ENCODE measurements at regions not wholly inside any gene's neighbourhood (a gene's known extent, or its start where the extent isn't known, plus 50 kb on each side); places are given as distances from the start of the nearest gene placed in this dataset.

- DNase-seq (ENCODE audit: low read depth) = no peak
Measured at GRCh38 chr4:19999276-19999675, 252.4 kb upstream of the SLIT2 start.

GRCh38 chr4:19993242-19993641 lies 258.5 kb upstream of the SLIT2 start:
- DNase-seq (ENCODE audit: low read depth) = no peak

DNA sequence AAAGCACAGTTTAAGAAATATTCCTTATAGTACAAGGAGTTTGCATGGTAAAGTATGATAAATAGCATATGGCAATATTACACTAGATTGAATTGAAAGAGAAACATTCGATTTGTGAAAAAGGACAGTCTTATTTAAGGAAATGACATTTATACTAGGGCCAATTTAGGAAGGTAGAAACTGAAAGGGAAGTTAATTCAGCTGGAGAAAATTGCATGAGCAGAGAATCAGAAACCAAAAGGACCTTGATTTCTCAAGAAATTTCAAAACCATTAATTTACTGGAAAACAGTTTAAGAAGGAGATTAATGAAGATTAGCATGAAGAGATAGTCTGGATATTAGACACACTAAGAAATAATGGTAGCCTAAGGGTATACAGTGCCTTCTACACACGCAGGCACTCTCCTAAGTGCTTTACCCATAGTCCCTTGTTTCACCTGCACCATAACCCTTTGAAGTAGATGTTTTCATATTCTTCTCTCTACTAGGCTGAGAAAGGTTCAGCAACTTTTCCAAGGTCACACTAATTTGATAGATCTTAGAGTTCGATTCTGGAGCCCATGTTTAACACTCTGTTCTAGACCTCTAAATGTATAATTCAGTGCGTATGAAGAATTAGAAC lies 259.1 kb upstream of the SLIT2 start:
- no peak for DNase-seq (ENCODE audit: low read depth)

DNA sequence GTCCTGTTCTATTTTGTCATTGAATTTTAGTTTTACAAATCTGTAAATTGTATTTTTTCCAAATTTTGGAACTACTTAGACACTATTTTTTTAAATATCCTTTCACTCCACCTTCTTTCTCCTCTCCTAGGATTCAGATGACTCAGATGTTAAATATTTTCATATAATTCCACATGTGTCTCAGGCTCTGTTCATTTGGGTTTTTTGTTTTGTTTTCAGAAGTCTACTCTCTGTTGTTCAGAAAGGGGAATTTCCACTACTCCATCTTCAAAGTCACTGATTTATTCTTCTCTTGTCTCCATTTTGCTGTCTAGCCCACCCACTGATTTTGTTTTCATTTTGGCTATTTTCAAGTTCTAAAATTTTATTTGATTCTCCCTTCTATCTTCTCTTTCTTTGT lies 264.0 kb upstream of the SLIT2 start:
- no peak for DNase-seq (ENCODE audit: low read depth)

DNA sequence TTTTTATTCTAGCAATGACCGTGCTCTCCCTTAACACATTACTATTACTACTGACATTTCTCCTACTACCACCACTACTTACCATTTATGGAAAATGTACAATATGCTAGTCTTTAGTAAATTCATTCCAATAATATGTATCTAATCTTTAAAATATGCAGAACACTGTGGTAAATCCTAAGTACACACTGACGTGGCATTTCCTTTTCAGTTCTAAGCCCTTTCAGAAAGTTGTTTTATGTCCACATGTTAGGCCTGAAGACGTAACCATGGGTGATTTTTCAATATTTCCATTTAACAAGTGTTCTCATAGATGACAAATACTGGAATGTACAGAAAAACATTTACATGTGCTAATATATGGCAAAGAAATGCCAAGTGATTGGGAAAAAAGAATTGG lies 268.6 kb upstream of the SLIT2 start:
- no peak for DNase-seq (ENCODE audit: low read depth)

- DNase-seq (ENCODE audit: low read depth) = no peak
Measured at GRCh38 chr4:19982556-19982955, 269.1 kb upstream of the SLIT2 start.

- DNase-seq (ENCODE audit: low read depth) = no peak
Measured at GRCh38 chr4:19971829-19972228, 279.9 kb upstream of the SLIT2 start.

GRCh38 chr4:19969492-19969891 lies 282.2 kb upstream of the SLIT2 start:
- no peak for DNase-seq (ENCODE audit: low read depth)

DNA sequence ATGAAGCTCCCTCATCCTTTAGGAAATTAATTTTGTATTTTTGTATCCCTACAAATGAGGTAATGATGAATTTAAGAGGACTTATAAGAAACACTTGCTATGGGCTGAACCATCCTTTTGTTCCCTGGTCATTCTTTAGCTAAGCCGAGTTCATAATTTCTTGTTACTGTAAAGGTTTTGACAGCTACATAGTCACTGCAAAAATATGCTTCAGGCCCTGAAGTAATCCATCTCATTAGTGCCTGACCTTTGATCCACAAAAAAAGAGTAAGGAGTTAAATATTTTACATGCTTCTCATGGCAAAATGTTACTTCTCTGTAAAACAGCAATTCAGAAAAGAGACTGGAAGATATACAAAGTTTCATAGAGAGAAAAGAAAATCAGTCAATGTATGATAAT lies 290.6 kb upstream of the SLIT2 start:
- DNase-seq (ENCODE audit: low read depth) = no peak

GRCh38 chr4:19958848-19959247 lies 292.9 kb upstream of the SLIT2 start:
- no peak for DNase-seq (ENCODE audit: low read depth)

DNA sequence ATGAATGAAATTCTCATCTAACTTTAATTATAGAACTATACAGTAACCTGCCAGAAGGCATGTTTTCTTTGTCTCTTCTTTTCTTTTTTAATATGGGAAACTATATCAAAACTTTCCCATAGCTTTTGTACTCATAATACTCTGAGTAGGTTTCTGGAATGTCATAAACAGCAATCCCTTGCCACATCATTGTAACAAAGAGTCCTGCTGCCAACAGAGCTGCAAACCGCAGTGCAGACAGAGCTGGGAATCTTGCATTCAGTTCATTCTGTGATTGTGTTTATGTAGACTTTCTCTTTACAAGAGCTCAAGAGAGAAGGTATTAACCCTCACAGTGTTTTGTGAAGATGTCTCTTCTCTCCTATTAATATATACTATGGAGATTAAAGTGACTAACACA lies 304.4 kb upstream of the SLIT2 start:
- no peak for DNase-seq (ENCODE audit: low read depth)

DNA sequence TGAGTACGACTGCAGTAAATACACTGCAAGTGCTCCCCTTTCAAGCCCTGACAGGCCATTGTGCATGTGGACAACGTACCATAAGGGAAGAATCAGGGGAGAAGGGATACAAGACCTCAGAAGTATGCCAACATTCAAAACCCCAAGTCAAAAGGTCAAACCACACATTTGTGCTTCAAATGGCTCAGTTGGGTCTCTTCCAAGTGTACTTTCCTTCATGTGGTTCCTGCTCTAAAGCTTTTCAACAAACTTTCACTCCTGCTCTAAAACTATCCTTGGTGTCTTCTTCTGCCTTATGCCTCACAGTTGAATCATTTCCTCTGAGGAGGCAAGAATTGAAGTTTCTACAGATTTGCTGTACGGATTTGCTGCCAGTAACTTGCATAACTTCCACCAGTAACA lies 305.7 kb upstream of the SLIT2 start:
- DNase-seq (ENCODE audit: low read depth) = no peak

GRCh38 chr4:19945501-19945900 lies 306.2 kb upstream of the SLIT2 start:
- DNase-seq (ENCODE audit: low read depth) = no peak

DNA sequence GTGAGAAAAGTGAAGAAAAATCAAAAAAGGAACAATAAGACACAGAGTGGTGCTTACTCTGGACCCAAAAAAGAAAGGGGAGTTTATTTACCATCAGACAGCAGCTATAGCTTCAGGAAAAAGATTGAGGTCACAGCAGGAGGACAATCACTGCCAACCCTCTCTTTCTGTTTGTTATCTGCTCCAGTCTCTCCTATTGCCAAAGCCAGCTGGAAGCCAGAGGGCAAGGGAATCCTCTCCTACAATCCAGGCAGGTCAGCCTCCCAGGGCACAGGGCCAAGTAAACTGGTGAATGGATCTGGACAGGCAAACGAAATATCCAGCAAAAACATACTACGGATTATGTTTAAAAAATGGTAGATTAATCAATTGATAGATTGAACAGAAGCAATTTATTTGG lies 306.9 kb upstream of the SLIT2 start:
- no peak for DNase-seq (ENCODE audit: low read depth)

DNA sequence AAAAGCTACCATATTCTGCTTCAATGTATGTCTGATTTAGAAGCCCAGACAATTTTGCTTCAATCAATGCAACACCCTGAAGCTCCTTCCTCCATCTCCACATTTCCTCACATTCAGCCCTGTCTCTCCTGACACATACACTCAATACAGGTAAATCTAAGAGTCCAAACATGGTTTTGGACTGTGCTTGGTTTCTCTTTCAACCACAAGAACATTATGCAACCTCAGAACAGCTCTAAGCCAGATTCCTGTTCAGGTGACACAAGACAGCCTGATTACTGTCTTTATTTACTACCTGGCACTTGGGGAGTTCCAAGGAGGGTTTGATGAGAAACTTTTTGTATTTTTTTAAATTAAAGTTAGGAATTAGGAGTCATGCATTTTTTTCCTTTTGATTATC lies 307.5 kb upstream of the SLIT2 start:
- no peak for DNase-seq (ENCODE audit: low read depth)

DNA sequence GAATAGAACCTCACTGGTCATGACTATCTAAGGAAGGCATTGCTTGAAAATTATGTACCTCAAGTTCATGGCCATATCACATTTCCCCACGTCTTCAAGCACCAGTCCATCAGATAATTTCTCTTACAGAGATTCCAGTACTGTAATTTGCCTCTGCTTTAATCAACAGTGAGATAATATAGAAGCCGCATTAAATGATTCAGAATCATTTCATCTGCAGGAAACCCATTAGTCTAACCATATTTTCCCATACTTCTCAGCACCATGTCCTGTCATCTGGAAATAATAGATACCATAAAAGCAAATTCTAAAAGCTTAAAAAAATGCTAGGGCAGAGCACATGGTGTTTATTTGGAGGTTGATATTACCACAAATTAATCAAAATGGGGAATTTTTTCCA lies 310.3 kb upstream of the SLIT2 start:
- DNase-seq (ENCODE audit: low read depth) = no peak

- DNase-seq (ENCODE audit: low read depth) = no peak
Measured at GRCh38 chr4:19940861-19941260, 310.8 kb upstream of the SLIT2 start.

DNA sequence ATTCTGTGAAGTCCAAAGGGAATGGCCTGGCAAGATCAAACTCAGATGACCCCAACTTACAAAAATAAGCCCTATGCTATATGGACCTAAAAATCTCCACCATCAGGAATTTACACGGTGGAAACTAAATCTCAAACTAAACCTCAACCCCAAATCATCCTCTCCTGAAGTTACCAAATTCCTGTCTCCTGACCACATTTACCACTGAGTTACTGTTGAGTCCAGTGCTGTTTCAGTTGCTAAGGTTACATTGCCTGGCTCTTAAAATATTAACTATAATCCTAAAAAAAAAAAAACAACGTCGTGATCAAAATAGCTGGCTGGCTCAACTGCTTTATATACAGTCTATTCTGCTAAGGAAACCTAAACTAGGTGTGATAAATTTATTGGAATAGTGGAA lies 315.2 kb upstream of the SLIT2 start:
- no peak for DNase-seq (ENCODE audit: low read depth)

- DNase-seq (ENCODE audit: low read depth) = no peak
Measured at GRCh38 chr4:19930742-19931141, 321.0 kb upstream of the SLIT2 start.

DNA sequence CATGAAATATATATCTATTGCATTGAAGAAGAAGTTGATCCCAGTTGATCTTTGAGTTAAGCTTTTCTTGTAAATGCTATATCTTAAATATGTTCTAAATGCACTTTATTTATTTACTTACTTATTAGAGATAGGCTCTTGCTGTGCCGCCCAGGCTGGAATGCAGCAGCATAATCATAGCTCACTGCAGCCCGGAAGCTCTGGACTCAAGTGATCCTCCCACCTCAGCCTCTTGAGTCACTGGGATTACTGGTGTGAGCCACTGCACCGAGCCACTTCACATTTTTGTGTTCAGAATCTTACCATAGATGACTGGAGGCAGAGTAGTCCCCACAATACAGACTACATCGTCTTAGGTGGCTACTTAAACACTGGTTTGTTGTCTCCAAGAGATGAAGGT lies 324.3 kb upstream of the SLIT2 start:
- no peak for DNase-seq (ENCODE audit: low read depth)

DNA sequence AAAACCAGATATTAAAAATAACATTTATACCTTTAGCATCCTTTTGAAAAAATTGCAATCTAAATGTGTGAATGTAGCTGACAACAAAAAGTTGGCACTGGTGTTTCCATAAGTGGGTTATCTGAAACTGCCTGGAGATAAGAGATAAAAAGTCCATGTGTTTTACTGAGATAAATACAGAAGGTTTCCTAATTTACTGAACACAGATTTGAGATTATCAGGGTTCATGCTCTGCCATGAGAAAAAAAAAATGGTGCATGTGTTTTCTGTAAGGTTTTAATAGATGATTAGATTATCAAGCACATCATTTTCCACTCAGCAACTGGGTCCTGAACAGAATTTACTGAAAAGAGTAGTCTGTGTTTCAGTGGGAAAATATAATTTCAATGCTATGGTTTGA lies 326.2 kb upstream of the SLIT2 start:
- no peak for DNase-seq (ENCODE audit: low read depth)

DNA sequence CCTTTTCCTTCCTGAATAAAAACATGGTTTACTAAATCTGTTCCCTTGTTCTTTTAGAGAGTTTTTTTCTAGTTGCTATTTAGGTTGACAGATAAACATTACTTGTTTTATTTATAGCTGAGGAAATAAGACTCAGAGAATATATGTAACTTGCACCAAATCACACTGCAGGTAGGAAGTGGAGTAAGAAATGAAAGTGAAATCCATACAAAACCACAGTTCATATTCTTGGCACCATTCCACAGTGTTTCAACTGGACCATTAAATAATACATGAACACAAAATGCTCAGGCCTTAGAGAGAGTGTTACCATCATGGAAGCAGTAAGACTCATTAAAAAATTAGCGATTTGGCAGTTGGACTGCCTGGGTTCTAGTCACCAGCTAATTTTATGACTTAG lies 326.9 kb upstream of the SLIT2 start:
- no peak for DNase-seq (ENCODE audit: low read depth)

GRCh38 chr4:19915276-19915675 lies 336.4 kb upstream of the SLIT2 start:
- DNase-seq (ENCODE audit: low read depth) = no peak

DNA sequence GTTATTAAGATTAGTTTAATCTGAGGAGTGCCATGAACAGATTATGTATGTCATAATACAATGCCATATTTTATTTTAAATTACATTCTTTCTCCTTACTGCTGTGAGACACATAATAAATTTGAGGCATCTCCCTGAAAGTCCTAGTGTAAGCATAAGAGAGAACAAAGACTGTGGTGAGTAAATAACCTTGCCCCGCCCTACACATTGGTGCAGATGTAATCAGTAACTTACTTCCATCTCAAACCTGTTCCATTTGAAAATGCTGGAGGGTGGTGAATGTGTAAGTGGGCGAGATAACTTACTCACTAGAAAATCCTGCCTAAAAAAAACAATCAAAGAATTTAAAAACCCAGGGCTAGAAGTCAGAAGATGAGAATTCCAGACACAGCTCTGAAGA lies 338.1 kb upstream of the SLIT2 start:
- no peak for DNase-seq (ENCODE audit: low read depth)
